Immature natural killer cell (primary cell): ENCODE measurements at regions not wholly inside any gene's neighbourhood (a gene's known extent, or its start where the extent isn't known, plus 50 kb on each side); places are given as distances from the start of the nearest gene placed in this dataset.
"Not testable (repeated sequence)": the region's sequence is repeated elsewhere in the genome, so short reads cannot be mapped to it uniquely, and the experiment has no call there.

Experiments
- DNase-seq, 3 donors: peaks; one replicate each; pipeline ENCODE4 v3.0.0; 2022; ENCODE audit warnings: mixed read lengths in 1 of 3
- H3K27ac Mint-ChIP-seq, 6 donors: one replicate each; pipeline ENCODE4 v1.8.0; 2020; ENCODE audit warnings: mixed read lengths in 6 of 6, mild to moderate bottlenecking in 5 of 6, inconsistent platforms in 4 of 6, moderate library complexity in 3 of 6
- H3K27me3 Mint-ChIP-seq, 3 donors: one replicate each; pipeline ENCODE4 v1.8.0; 2020 to 2021; ENCODE audit warnings: low read depth in 3 of 3, mild to moderate bottlenecking in 3 of 3, mixed read lengths in 3 of 3, moderate library complexity in 3 of 3, inconsistent platforms in 1 of 3
- H3K36me3 Mint-ChIP-seq, 3 donors: one replicate each; pipeline ENCODE4 v1.8.0; 2020; ENCODE audit warnings: mixed read lengths in 3 of 3, inconsistent platforms in 2 of 3, mild to moderate bottlenecking in 2 of 3
- H3K4me1 Mint-ChIP-seq, 2 donors: one replicate each; pipeline ENCODE4 v1.8.0; 2020; ENCODE audit warnings: inconsistent platforms in 2 of 2, mild to moderate bottlenecking in 2 of 2, mixed read lengths in 2 of 2, moderate library complexity in 1 of 2
- H3K4me3 Mint-ChIP-seq, 5 donors: one replicate each; pipeline ENCODE4 v1.8.0; 2020; ENCODE audit warnings: mild to moderate bottlenecking in 5 of 5, mixed read lengths in 5 of 5, inconsistent platforms in 3 of 5, moderate library complexity in 3 of 5
- H3K9me3 Mint-ChIP-seq, 6 donors: one replicate each; pipeline ENCODE4 v1.8.0; 2020; ENCODE audit warnings: mild to moderate bottlenecking in 6 of 6, mixed read lengths in 6 of 6, inconsistent platforms in 4 of 6, moderate library complexity in 3 of 6

DNA sequence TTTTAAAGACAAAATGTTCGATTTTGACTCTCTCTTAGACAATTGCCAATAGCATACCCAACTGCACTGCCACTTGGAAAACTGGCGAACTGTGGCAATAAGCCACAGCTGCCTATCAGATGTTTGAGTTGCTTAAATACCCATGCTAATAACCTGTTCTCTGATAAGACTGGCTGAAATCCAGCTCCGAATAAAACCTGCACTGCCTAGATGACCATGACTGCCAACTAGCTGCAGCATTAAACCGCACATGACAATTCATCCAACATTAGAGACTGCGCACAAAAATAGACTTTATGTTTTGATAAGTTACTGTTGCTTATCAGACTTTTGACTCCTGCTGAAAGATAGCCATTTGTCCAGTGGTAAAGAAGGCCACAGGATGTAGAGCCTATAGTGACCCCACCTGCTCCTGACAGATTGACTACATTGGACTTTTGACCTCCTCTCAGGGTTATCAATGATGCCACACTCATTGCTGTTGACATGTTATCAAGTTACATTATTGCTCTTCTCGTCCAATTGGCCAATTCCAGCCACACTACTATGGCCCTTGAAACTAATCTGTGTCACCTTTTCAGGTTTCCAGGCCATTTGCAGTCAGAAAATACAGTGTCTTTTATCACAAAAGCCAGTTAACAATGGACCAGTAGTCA is 299.0 kb downstream of the HGF start:
- no peak for DNase-seq
- Mint-ChIP-seq H3K9me3 (peaks cover 0 to 13% (median 2%) of the 10 kb centered on the region in 6 donors), H3K27me3 (peaks cover 0 to 6% (median 0%) of the 10 kb centered on the region in 3 donors), H3K4me1 (no peaks in the 10 kb centered on the region), H3K27ac (no peak overlapping the region), H3K4me3 (no peak overlapping the region), H3K36me3 (no peaks in the 10 kb centered on the region)

DNA sequence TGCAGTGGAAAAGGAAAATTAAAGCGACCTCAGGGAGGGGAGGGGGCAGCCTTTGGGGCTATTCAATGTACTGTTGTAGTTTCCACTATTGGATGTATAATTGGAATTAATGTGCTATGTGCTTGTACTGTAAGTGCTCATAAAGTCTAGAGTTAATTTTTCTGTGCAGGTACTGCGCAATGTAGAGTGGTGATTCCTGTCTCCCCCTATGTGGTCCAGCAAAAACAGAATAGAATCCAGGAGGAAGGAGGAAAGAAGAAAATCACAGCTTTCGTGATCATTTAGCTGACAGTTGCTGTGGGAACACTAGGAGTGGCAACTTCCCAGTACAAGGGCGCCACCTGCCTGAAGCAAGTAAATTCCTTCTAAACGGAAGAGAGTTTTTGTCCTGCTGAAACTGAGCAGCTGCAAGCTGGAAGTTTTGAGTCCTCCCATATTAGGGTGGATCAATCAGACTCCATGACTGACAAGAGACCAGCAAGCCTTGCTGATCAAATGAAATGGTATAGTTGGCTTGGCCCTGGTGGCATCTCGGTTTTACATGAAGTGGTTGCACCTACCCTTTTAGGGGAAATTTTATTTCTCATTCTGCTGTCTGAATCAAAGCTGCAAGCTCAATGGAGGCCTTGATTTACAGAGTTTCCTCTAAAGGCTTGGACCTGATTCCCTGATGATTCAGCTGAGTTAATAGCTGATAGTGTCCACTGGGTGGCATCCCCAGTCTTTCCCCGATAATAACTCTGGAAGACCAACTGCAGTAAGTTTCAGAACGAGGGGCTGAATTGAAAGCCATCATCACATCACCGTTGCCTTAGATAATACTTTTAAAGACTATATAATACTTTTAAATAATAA is 299.8 kb downstream of the HGF start:
- Mint-ChIP-seq H3K27me3 (peaks cover 0 to 6% (median 0%) of the 10 kb centered on the region in 3 donors), H3K27ac (no peak overlapping the region), H3K36me3 (no peaks in the 10 kb centered on the region), H3K4me3 (no peak overlapping the region), H3K4me1 (no peaks in the 10 kb centered on the region), H3K9me3 (peaks cover 0 to 13% (median 2%) of the 10 kb centered on the region in 6 donors)
- DNase-seq = peak in 1 of 3 donors; percentile 17

DNA sequence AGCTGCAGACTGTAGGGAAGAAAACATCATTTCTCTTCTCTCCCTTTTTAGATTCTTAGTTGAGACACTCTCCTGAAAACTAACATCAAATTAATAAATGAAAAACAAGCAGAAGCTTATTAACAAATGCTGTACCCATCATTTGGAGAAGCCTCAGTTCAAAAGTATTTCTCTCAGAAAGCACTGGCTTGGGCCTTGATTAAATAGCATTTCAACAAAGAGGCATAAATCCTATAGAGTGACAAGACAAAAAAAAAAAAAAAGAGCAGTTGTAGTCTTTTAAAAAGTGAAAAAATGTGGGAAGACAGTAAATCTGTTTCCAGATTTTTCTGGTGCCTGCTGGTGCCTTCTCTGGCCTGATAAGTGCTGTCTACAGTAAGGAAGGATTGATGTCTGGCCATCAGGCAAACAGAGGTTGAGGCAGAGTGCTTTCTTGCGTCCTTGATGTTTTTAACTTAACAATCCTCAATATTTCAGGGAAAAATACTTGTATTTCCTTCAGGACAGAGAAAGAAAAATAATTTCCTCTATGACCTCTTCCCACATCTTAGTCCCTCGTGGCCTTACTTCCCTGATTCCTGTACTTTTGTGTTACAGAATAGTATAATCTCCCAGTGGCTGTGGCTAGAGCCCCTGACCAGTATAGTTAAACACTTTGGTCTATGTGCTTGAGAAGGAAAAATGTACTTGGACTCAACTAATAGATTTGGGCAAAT is 300.5 kb downstream of the HGF start:
- Mint-ChIP-seq H3K27me3 (peaks cover 0 to 6% (median 0%) of the 10 kb centered on the region in 3 donors), H3K4me1 (no peaks in the 10 kb centered on the region), H3K9me3 (peaks cover 0 to 11% (median 2%) of the 10 kb centered on the region in 6 donors), H3K36me3 (no peaks in the 10 kb centered on the region), H3K27ac (no peak overlapping the region), H3K4me3 (no peak overlapping the region)
- DNase-seq = no peak

DNA sequence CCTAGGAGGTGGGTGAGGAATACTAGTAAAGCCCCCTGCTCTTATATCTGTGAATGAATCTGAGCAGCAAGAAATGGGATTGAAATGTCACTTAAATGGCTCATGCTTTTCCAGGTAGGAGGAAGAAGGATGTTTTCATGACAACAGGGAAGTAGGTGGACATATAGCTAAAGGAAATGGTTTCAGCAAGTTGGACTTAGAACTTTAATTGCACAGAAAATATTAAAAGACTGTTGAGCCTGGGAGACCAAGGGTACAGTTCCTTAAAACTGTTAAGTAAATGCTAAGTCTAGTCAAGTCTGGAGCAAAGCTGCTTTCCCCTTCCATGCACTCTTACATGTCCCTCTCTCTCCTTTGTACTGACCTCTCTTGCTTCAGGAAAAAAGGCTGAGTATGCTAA is 301.3 kb downstream of the HGF start:
- Mint-ChIP-seq H3K4me3 (no peak overlapping the region), H3K27me3 (peaks cover 0 to 5% (median 0%) of the 10 kb centered on the region in 3 donors), H3K9me3 (peaks cover 0 to 11% (median 2%) of the 10 kb centered on the region in 6 donors), H3K36me3 (no peaks in the 10 kb centered on the region), H3K27ac (no peak overlapping the region), H3K4me1 (no peaks in the 10 kb centered on the region)
- DNase-seq = no peak

DNA sequence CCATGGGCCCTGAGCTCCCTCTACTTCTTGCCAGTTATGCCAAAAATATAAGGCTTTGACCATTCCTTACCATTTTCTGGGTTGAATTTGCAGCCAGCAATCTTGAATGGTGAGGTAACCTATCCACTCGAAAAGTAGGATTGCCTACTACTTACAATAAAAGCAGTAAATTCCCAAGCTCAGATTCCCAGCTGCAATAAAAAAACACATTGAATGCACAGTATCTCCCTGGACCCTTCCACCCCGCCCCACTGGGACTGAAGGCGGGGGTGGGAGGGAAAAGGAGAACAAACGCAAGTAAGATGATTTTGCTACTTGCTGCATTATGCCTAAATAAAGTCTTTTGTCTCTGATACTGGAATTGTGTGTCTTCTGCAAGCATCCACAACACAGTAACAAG is 301.9 kb downstream of the HGF start:
- no peak overlapping the region for H3K4me3 Mint-ChIP-seq
- H3K9me3 Mint-ChIP-seq = peaks cover 0 to 11% (median 2%) of the 10 kb centered on the region in 6 donors
- no peaks in the 10 kb centered on the region for H3K36me3 Mint-ChIP-seq
- DNase-seq = no peak
- no peak overlapping the region for H3K27ac Mint-ChIP-seq
- H3K27me3 Mint-ChIP-seq = peaks cover 0 to 5% (median 0%) of the 10 kb centered on the region in 3 donors
- H3K4me1 Mint-ChIP-seq = no peaks in the 10 kb centered on the region

DNA sequence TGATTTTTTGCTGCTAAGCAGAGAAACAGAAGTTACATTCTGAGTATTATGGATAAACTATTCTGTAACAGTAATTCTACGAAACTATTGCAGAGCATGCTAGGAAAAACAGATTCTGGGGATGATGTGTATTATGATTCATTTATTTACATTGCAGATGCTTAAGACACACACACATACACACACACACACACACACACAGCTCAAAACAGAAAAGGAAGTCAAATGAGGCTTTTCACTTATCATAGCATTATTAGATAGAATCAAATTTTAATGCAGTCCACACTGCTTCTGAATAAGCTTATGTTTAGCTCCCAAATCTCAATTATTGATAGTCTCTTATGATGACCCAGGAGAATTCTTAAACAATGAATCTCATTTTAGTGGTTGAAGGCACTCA is 307.2 kb downstream of the HGF start:
- DNase-seq = no peak
- H3K4me1 Mint-ChIP-seq = no peaks in the 10 kb centered on the region
- no peaks in the 10 kb centered on the region for H3K36me3 Mint-ChIP-seq
- no peaks in the 10 kb centered on the region for H3K9me3 Mint-ChIP-seq
- H3K27ac Mint-ChIP-seq = no peak overlapping the region
- H3K4me3 Mint-ChIP-seq = no peak overlapping the region
- no peaks in the 10 kb centered on the region for H3K27me3 Mint-ChIP-seq

DNA sequence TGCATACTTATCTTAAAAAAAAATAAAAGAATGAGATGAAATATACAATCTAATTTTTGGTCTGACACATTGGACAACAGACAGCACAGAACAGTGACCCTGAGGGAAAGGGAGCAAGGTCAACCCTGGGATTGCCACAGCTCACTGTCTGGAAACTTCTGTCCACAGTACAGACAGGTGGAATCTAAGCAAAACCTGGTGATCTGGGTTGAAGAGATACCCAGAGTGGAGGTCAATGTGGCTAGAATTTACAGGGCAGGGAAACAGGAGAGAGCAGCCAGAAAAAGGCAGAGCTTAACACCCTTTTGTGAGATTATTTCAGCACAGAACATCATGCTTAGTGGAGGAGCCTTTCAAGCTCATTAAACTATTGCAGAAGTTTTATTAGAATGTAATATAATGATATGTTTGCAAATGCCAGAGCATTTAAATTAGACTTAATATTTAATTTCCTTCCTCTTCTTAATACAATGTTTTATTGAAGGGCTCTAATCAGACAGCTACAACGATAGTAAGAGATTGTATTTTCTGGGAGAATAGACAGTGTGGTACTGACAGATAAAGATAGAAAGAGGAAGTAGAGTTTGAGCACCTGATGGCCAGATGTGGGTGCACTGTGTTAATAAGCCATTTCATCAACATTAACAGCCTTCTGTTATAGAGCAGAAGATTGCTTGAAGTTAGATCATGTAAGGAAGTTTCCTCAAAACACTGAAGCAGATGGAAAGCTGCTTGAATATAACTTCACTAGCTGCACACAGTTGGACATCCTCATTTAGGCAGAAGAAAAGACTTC is 309.4 kb downstream of the HGF start:
- Mint-ChIP-seq H3K4me1 (no peaks in the 10 kb centered on the region), H3K4me3 (no peak overlapping the region), H3K27me3 (no peaks in the 10 kb centered on the region), H3K27ac (no peak overlapping the region), H3K9me3 (peaks cover 0 to 10% (median under 1%) of the 10 kb centered on the region in 6 donors), H3K36me3 (no peaks in the 10 kb centered on the region)
- DNase-seq = no peak

DNA sequence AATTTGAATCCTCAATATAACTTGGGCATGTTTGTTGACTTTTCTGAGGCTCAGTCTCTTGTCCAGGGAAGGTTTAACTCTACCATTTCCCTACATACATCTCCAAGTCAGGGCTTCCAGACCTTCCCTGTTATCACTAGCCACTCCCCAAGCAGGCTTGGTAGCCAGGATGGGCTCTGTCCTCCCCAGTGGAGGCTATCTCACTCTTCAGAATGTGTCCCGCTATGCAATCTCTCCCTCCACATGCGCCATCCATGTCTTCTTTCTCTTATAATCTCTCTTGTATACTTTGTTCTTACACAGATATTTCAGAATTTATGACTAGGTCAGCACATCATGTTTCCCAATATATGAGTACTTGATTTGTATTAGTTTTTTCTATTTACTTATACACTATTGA is 310.4 kb downstream of the HGF start:
- Mint-ChIP-seq H3K4me1 (no peaks in the 10 kb centered on the region), H3K27me3 (no peaks in the 10 kb centered on the region), H3K36me3 (no peaks in the 10 kb centered on the region), H3K9me3 (peaks cover 0 to 10% (median under 1%) of the 10 kb centered on the region in 6 donors), H3K4me3 (no peak overlapping the region), H3K27ac (no peak overlapping the region)
- DNase-seq = no peak

DNA sequence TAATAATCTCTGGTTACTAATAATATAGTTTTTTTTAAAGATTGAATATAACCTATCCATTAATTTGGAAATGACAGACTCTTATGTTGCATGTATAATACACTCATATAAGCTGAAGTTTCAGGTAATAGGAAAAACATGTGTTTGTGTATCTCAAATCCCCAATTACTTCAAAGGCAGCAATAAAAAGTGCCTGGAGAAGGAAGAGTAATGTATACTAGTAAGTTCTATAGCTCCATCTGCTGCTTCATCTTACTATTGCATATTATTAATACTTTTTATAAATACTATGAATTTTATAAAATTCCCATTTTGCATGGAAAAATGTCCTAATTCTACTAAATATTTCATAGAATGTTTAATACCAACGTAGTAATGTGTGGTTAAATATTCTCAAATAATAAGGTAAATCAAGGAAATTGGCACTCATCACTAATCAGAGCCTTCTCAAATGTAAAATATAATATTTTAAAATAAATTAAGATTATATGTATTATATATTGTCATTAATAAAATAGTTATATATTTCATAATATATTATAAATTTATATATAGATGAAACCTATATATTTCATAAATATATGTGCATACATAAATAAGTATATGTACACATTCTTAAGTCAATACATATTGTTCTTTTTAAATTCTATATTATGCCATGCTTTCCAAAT is 311.9 kb downstream of the HGF start:
- Mint-ChIP-seq H3K9me3 (peaks cover 0 to 10% (median under 1%) of the 10 kb centered on the region in 6 donors), H3K36me3 (no peaks in the 10 kb centered on the region), H3K27ac (no peak overlapping the region), H3K4me3 (no peak overlapping the region), H3K4me1 (no peaks in the 10 kb centered on the region), H3K27me3 (no peaks in the 10 kb centered on the region)
- no peak for DNase-seq

DNA sequence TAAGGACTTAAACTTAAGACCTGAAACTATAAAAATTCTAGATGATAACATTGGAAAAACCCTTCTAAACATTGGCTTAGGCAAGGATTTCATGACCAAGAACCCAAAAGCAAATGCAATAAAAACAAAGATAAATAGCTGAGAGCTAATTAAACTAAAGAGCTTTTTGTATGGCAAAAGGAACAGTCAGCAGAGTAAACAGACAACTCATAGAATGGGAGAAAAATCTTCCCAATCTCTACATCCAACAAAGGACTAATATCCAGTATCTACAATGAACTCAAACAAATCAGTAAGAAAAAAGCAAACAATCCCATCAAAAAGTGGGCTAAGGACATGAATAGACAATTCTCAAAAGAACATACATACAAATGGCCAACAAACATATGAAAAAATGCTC is 316.1 kb downstream of the HGF start:
- H3K36me3 Mint-ChIP-seq, H3K4me3 Mint-ChIP-seq, H3K4me1 Mint-ChIP-seq, DNase-seq, H3K27me3 Mint-ChIP-seq, H3K27ac Mint-ChIP-seq: not testable (repeated sequence)
- peaks cover 0 to 19% (median 3%) of the 10 kb centered on the region in 6 donors for H3K9me3 Mint-ChIP-seq

DNA sequence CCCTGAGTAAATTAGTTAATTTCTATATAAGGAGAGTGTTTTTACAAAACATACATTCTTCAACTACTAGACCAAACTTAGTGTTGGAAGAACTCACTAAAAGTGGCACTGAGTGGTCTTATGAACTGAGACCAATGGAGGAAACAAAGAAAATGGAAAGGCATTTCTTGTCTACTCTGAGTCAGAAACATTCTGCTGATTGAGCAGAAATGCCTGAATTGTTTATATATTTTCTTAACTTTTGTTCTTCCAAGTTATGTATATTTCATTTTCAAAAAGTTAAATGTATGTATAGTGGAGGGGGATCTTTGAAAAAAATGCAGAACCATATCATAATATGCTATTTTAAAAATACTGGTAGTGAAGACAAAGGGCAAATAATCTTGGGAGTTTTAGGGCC is 320.7 kb downstream of the HGF start:
- Mint-ChIP-seq H3K27ac (no peak overlapping the region), H3K9me3 (peaks cover 0 to 9% (median 2%) of the 10 kb centered on the region in 6 donors), H3K4me1 (no peaks in the 10 kb centered on the region), H3K4me3 (no peak overlapping the region), H3K27me3 (peaks cover 0 to 4% (median 0%) of the 10 kb centered on the region in 3 donors), H3K36me3 (no peaks in the 10 kb centered on the region)
- DNase-seq = no peak

DNA sequence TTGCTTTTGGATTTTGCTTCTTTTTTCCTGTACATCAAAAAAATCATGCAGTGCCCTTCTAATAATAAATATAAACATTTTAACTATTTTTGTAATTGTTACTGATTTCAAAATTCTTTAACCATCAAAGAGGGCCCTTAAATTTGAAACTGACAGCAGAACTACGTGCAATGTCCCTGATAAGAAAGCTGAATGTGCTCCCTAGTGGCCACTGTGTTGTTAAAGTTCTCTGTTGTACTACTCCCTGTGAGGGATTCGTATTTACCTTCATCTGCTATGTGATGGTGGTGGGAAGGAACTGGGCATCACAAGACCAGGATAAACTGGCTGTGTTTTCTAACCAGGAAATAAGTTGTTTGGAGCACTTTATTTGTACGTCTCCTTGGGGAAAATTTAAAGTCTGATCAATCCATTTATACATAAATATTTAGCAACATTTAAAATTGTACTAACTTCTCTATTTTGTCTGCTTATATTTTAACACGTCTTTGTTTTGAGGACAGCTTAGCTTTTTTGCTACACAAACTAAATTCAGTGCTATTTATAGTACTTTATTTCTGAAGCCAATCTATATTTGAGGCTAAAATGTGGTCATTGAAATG is 322.4 kb downstream of the HGF start:
- no peaks in the 10 kb centered on the region for H3K4me1 Mint-ChIP-seq
- H3K36me3 Mint-ChIP-seq = no peaks in the 10 kb centered on the region

DNA sequence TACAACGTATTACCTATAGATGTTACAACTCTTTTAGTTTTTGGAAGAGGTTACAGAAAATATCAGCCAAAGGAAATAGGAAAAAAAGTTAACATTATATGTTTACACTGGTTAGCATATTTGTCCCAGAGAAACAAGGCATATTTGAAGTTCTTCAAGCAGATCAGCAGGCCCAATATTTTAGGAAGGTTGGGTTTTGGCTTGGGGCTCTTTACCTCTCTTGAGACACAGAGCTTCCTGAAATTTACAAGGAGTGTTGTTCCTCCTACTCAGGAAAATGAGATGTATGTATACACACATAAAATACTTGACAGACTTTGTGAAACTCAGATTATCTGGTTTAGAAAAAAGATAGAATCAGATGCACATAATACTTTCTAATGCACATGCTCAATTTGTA is 323.6 kb downstream of the HGF start:
- no peak for DNase-seq
- Mint-ChIP-seq H3K27ac (no peak overlapping the region), H3K4me1 (no peaks in the 10 kb centered on the region), H3K9me3 (peaks cover 0 to 9% (median 2%) of the 10 kb centered on the region in 6 donors), H3K27me3 (peaks cover 0 to 2% (median 0%) of the 10 kb centered on the region in 3 donors), H3K36me3 (no peaks in the 10 kb centered on the region), H3K4me3 (no peak overlapping the region)

More for the DNA sequence above, 322.4 kb downstream of the HGF start:
- Mint-ChIP-seq H3K27me3 (peaks cover 0 to 4% (median 0%) of the 10 kb centered on the region in 3 donors), H3K9me3 (peaks cover 0 to 9% (median 2%) of the 10 kb centered on the region in 6 donors), H3K4me3 (no peak overlapping the region), H3K27ac (no peak overlapping the region)
- DNase-seq = no peak
